ENCODE measurements at regions not wholly inside any gene's neighbourhood (a gene's known extent, or its start where the extent isn't known, plus 50 kb on each side); places are given as distances from the start of the nearest gene placed in this dataset.

- TF ChIP-seq, protein P1, sequence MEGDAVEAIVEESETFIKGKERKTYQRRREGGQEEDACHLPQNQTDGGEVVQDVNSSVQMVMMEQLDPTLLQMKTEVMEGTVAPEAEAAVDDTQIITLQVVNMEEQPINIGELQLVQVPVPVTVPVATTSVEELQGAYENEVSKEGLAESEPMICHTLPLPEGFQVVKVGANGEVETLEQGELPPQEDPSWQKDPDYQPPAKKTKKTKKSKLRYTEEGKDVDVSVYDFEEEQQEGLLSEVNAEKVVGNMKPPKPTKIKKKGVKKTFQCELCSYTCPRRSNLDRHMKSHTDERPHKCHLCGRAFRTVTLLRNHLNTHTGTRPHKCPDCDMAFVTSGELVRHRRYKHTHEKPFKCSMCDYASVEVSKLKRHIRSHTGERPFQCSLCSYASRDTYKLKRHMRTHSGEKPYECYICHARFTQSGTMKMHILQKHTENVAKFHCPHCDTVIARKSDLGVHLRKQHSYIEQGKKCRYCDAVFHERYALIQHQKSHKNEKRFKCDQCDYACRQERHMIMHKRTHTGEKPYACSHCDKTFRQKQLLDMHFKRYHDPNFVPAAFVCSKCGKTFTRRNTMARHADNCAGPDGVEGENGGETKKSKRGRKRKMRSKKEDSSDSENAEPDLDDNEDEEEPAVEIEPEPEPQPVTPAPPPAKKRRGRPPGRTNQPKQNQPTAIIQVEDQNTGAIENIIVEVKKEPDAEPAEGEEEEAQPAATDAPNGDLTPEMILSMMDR (IDR thresholded peaks at IDR 0.05) = no peak
- TF ChIP-seq POLR2AphosphoS5 (IDR thresholded peaks at IDR 0.05; ENCODE audit: insufficient read depth in 1 of 2, low read depth in 1 of 2) = no peak
- no peak for TF ChIP-seq POLR2A (IDR thresholded peaks at IDR 0.05)
Observed at GRCh38 chr2:16242906-16243305, 302.6 kb downstream of the MYCN start.
